Sigmoid colon (tissue), 5 donors: ENCODE measurements at regions not wholly inside any gene's neighbourhood (a gene's known extent, or its start where the extent isn't known, plus 50 kb on each side); places are given as distances from the start of the nearest gene placed in this dataset.

ENCODE experiments used
- DNase-seq: peaks from one replicate; pipeline ENCODE4 v3.0.0-alpha.2; 2019
- H3K27ac ChIP-seq, 4 donors: fragments of 200-600 bp; sonication (generic); one replicate each; pipeline ENCODE4 v1.5.1; 2016 to 2019; ENCODE audit warnings: mild to moderate bottlenecking in 1 of 4
- H3K27me3 ChIP-seq, 3 donors: fragments of 200-600 bp; sonication (generic); one replicate each; pipeline ENCODE4 v1.5.1; 2019; ENCODE audit warnings: mild to moderate bottlenecking in 1 of 3
- H3K36me3 ChIP-seq, 4 donors: fragments of 200-600 bp; sonication (generic); one replicate each; pipeline ENCODE4 v1.5.1; 2016 to 2019
- H3K4me1 ChIP-seq, 4 donors: fragments of 200-600 bp; sonication (generic); one replicate each; pipeline ENCODE4 v1.5.1; 2017 to 2019
- H3K4me3 ChIP-seq, 4 donors: fragments of 200-600 bp; sonication (generic); one replicate each; pipeline ENCODE4 v1.5.1; 2017 to 2019; ENCODE audit warnings: mild to moderate bottlenecking in 2 of 4, moderate library complexity in 1 of 4
- H3K9me3 ChIP-seq, 4 donors: fragments of 200-600 bp in 3 of 4; sonication (generic) in 3 of 4; one replicate each; pipeline versions ENCODE4 v1.5.1 to v1.6.1; 2013 to 2019
- CTCF ChIP-seq, 4 experiments: fragments of 450-650 bp in 3 of 4; fragments of 200-600 bp in 1 of 4; IDR thresholded peaks; one replicate each; pipeline ENCODE4 v1.5.1; 2016 to 2019; ENCODE audit warnings: antibody characterized with exemption in 4 of 4, mild to moderate bottlenecking in 3 of 4, moderate library complexity in 2 of 4
- EP300 ChIP-seq, 4 donors: sonication (generic); formaldehyde crosslinking; IDR thresholded peaks; one replicate each; pipeline ENCODE4 v1.6.1; 2017; ENCODE audit warnings: antibody characterized with exemption in 4 of 4
- POLR2A ChIP-seq, 2 donors: fragments of 450-650 bp; IDR thresholded peaks; one replicate each; pipeline ENCODE4 v1.6.1; 2016; ENCODE audit warnings: antibody characterized with exemption in 2 of 2, mild to moderate bottlenecking in 2 of 2, moderate library complexity in 2 of 2
- POLR2AphosphoS5 ChIP-seq, 4 donors: sonication (generic); formaldehyde crosslinking; IDR thresholded peaks; one replicate each; pipeline ENCODE4 v1.6.1; 2017; ENCODE audit warnings: antibody characterized with exemption in 4 of 4
- intact Hi-C: fragments of 100-400 bp; cut with DNase I; formaldehyde crosslinking; loops from one replicate; pipeline ENCODE4 v1.15.1; 2023
- small RNA-seq, 3 donors: library from RNA; depleted of rRNA; stranded (forward); fragments of <200 nt; gene quantifications; one replicate each; pipeline ENCODE3, GENCODE V24; 2016
- donor health status: healthy.

DNA sequence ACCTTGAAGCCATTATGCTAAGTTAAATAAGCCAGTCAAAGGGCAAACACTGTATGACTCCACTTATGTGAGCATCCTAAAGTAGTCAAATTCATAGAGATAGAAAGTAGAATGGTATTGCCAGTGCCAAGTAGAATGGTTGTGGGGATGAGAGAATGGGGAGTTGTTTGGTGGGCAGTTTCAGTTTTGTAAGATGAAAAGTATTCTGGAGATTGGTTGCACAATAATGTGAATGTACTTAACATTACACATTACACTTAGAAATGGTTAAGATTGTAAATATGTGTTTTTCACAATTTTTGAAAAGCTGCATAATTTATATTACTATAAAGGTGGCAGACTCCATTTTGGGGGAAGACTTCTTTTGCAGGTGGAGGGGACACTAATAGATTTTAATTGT lies 51.3 kb upstream of the CARMIL1 start:
- intact Hi-C loops, result no loop called here

More for the DNA sequence above, 51.3 kb upstream of the CARMIL1 start:
- no peaks in the 10 kb centered on the region for H3K36me3 ChIP-seq
- H3K9me3 ChIP-seq, result no peaks in the 10 kb centered on the region
- no peak overlapping the region for H3K4me3 ChIP-seq
- no peaks in the 10 kb centered on the region for H3K27me3 ChIP-seq
- peaks cover 0 to 8% (median 5%) of the 10 kb centered on the region in 4 donors for H3K4me1 ChIP-seq
- TF ChIP-seq CTCF (IDR thresholded peaks at IDR 0.05) (no peak), POLR2A (IDR thresholded peaks at IDR 0.05) (no peak), EP300 (IDR thresholded peaks at IDR 0.05) (no peak), POLR2AphosphoS5 (IDR thresholded peaks at IDR 0.05) (no peak)
- H3K27ac ChIP-seq, result no peak overlapping the region
- no peak for DNase-seq

Small RNA genes lying in the stretch of these regions (small RNA-seq; reads per million reads assigned to genes)
- gene RN7SL334P, result 0 reads per million in 3 donors
